HepG2 (cell line): ENCODE measurements at regions not wholly inside any gene's neighbourhood (a gene's known extent, or its start where the extent isn't known, plus 50 kb on each side); places are given as distances from the start of the nearest gene placed in this dataset.

Source experiments
- ATAC-seq: fragments of 200-7000 bp; cut with Tn5 transposase; 3 replicates; pipeline ENCODE4 v1.9.1; 2020; ENCODE audit warnings: mild to moderate bottlenecking, moderate library complexity
- BruUV-seq: library from RNA; stranded (reverse); fragments of 400-500 nt; replicated peaks from 2 replicates; lab custom pipeline; 2021; lab: Mats Ljungman, UMichigan
- CTCF ChIA-PET: fragments of 300-600 bp; formaldehyde crosslinking; extraction: SDS; loops from one replicate; lab custom pipeline; 2021; ENCODE audit warnings: low total read pairs, inconsistent platforms, low intra/inter-chr PET ratio; lab: Yijun Ruan, JAX
- POLR2A ChIA-PET: fragments of 350-600 bp; sonication (Branson Sonifier 250); formaldehyde crosslinking; loops from one replicate; lab custom pipeline; 2020; ENCODE audit warnings: antibody characterized with exemption, inconsistent platforms; lab: Yijun Ruan, JAX
- DNase-seq: peaks from one replicate; pipeline ENCODE4 v3.0.0-alpha.2; 2015; ENCODE audit warnings: low spot score
- FAIRE-seq: peaks from 3 replicates; lab custom pipeline; 2011; peaks lifted over from hg19 to GRCh38; lab: Jason Lieb, UNC
- H2AFZ ChIP-seq: one replicate; pipeline ENCODE4 v1.6.1; 2011; ENCODE audit warnings: low read length, inconsistent platforms
- H3K27ac ChIP-seq: fragments of 300-600 bp; 3 replicates; pipeline ENCODE4 v1.8.0; 2011; ENCODE audit warnings: mixed run types, mild to moderate bottlenecking, mixed read lengths, low read length, inconsistent platforms; ENCODE audit not compliant: insufficient read depth; ENCODE audit errors: extremely low read length
- H3K27me3 ChIP-seq, 2 experiments: fragments of 200-600 bp in 1 of 2; 2 replicates in 1 of 2; 3 replicates in 1 of 2; pipeline versions ENCODE4 v1.6.0 to v1.8.0; 2011; ENCODE audit warnings: low read length in 2 of 2, mild to moderate bottlenecking in 2 of 2, moderate library complexity in 2 of 2, inconsistent platforms in 1 of 2; ENCODE audit not compliant: insufficient read depth in 2 of 2, control insufficient read depth in 1 of 2
- H3K36me3 ChIP-seq, 2 experiments: fragments of 200-600 bp in 1 of 2; replicated peaks in 1 of 2; 2 replicates in 1 of 2; 3 replicates in 1 of 2; pipeline versions ENCODE4 v1.5.1 to v1.8.0; 2011; ENCODE audit warnings: low read length in 2 of 2, inconsistent platforms in 1 of 2; ENCODE audit not compliant: insufficient read depth in 2 of 2, control insufficient read depth in 1 of 2
- H3K4me1 ChIP-seq: 2 replicates; pipeline ENCODE4 v1.5.1; 2012; ENCODE audit warnings: low read length, inconsistent platforms; ENCODE audit not compliant: insufficient read depth
- H3K4me2 ChIP-seq: 2 replicates; pipeline ENCODE4 v1.6.0; 2011; ENCODE audit warnings: low read depth, low read length, inconsistent platforms
- H3K4me3 ChIP-seq, 3 experiments: fragments of 200-600 bp in 1 of 3; sonication (generic), shearing (Covaris generic) in 1 of 3; replicated peaks in 1 of 3; 2 replicates each; pipeline ENCODE4 v1.5.1; 2011 to 2016; ENCODE audit warnings: low read length in 3 of 3, inconsistent platforms in 2 of 3, low read depth in 2 of 3, mild to moderate bottlenecking in 2 of 3, control low read depth in 1 of 3, mixed read lengths in 1 of 3; ENCODE audit not compliant: insufficient read depth in 1 of 3
- H3K79me2 ChIP-seq: one replicate; pipeline ENCODE4 v1.6.1; 2011; ENCODE audit warnings: low read length, inconsistent platforms; ENCODE audit not compliant: insufficient read depth
- H3K9ac ChIP-seq: 2 replicates; pipeline ENCODE4 v1.6.0; 2011; ENCODE audit warnings: mild to moderate bottlenecking, low read depth, low read length, inconsistent platforms; ENCODE audit not compliant: insufficient read depth
- H3K9me3 ChIP-seq: 2 replicates; pipeline ENCODE4 v1.5.1; 2012; ENCODE audit warnings: mild to moderate bottlenecking, low read length
- H4K20me1 ChIP-seq: 2 replicates; pipeline ENCODE4 v1.6.0; 2011; ENCODE audit warnings: inconsistent platforms, mild to moderate bottlenecking, low read length, moderate library complexity; ENCODE audit not compliant: insufficient read depth
- ATAD3A ChIP-seq: sonication (generic); formaldehyde crosslinking; IDR thresholded peaks from 2 replicates; pipeline ENCODE4 v1.4.0; 2020; ENCODE audit warnings: missing genetic modification reagents
- CEBPZ ChIP-seq: IDR thresholded peaks from 2 replicates; pipeline ENCODE4 v1.6.1; 2012; ENCODE audit warnings: low read length, improper control_type of control experiment
- CENPBD1 ChIP-seq: sonication (generic); formaldehyde crosslinking; IDR thresholded peaks from 2 replicates; pipeline ENCODE4 v1.8.0; 2022; ENCODE audit warnings: missing genetic modification reagents, low read depth, mild to moderate bottlenecking, borderline replicate concordance
- ETS1 ChIP-seq: sonication (generic); formaldehyde crosslinking; IDR thresholded peaks from 2 replicates; pipeline ENCODE4 v1.4.0; 2020; ENCODE audit warnings: missing genetic modification reagents
- HNRNPK ChIP-seq: fragments of 200-400 bp; formaldehyde crosslinking; IDR thresholded peaks from 2 replicates; pipeline ENCODE4 v1.6.1; 2018; ENCODE audit warnings: low read length, low read depth, moderate library complexity, mild to moderate bottlenecking; ENCODE audit not compliant: poor library complexity, severe bottlenecking
- HNRNPUL1 ChIP-seq: fragments of 200-400 bp; formaldehyde crosslinking; IDR thresholded peaks from 2 replicates; pipeline ENCODE4 v1.6.1; 2017; ENCODE audit warnings: low read depth, mild to moderate bottlenecking, low read length, moderate library complexity
- KAT2B ChIP-seq: fragments of 150-350 bp; IDR thresholded peaks from 2 replicates; pipeline ENCODE4 v1.6.1; 2014; ENCODE audit warnings: low read depth, low read length, borderline replicate concordance
- SATB2 ChIP-seq: sonication (generic); formaldehyde crosslinking; IDR thresholded peaks from 2 replicates; pipeline ENCODE4 v1.5.0; 2020; ENCODE audit warnings: missing genetic modification reagents
- TCF7L2 ChIP-seq: IDR thresholded peaks from 2 replicates; pipeline ENCODE4 v1.6.1; 2011; ENCODE audit warnings: mild to moderate bottlenecking, low read depth, low read length, moderate library complexity
- ZBTB10 ChIP-seq: sonication (generic); formaldehyde crosslinking; IDR thresholded peaks from 2 replicates; pipeline ENCODE4 v1.4.0; 2020; ENCODE audit warnings: missing genetic modification reagents, borderline replicate concordance
- ZBTB33 ChIP-seq: sonication (generic); formaldehyde crosslinking; IDR thresholded peaks from 2 replicates; pipeline ENCODE4 v1.4.0; 2020; ENCODE audit warnings: missing genetic modification reagents
- ZNF343 ChIP-seq: sonication (generic); formaldehyde crosslinking; IDR thresholded peaks from 2 replicates; pipeline ENCODE4 v1.4.0; 2020; ENCODE audit warnings: mild to moderate bottlenecking, missing genetic modification reagents
- ZUFSP ChIP-seq: sonication (generic); formaldehyde crosslinking; IDR thresholded peaks from 2 replicates; pipeline ENCODE4 v1.9.0; 2021; ENCODE audit warnings: missing genetic modification reagents, mild to moderate bottlenecking, borderline replicate concordance
- WGBS: methylation state at CpG from one replicate; pipeline ENCODE4 v1.1.6; 2017; ENCODE audit warnings: low lambda C conversion rate; 5-methylcytosine and 5-hydroxymethylcytosine counted together
- in situ Hi-C: cut with HindIII; loops from 2 replicates; pipeline ENCODE4 v1.10.0; 2017; ENCODE audit warnings: low pct_unique_long_range_greater_than_20kb; ENCODE audit not compliant: extremely low pct_ligation_motif_present
- intact Hi-C: fragments of 100-400 bp; cut with micrococcal nuclease; formaldehyde crosslinking; loops from one replicate; pipeline ENCODE4 v1.10.0; 2022; ENCODE audit not compliant: unreplicated experiment

GRCh38 chr9:20243841-20244240 lies 378.5 kb downstream of the MLLT3 start:
- intact Hi-C loops (no loop called here), in situ Hi-C loops (no loop called here)
- DNase-seq (no peak), ATAC-seq (no peak), FAIRE-seq (no peak)
- CTCF ChIA-PET, result no interaction called here
- POLR2A ChIA-PET, result no interaction called here
- no peaks in the 10 kb centered on the region for H3K36me3 ChIP-seq
- no peaks in the 10 kb centered on the region for H4K20me1 ChIP-seq
- H3K27ac ChIP-seq, result no peak overlapping the region
- no peak overlapping the region for H3K4me2 ChIP-seq
- H3K9ac ChIP-seq, result no peak overlapping the region
- BruUV-seq, result no TSS peak
- no peaks in the 10 kb centered on the region for H3K4me1 ChIP-seq
- peaks cover 0 to 3% of the 10 kb centered on the region in 2 experiments; a peak in 1 of 5 replicates for H3K27me3 ChIP-seq
- no peak overlapping the region for H3K4me3 ChIP-seq
- no peaks in the 10 kb centered on the region for H3K9me3 ChIP-seq
- 24% methylated on average over 6 of the region's 6 CpGs for WGBS
- H3K79me2 ChIP-seq, result no peaks in the 10 kb centered on the region
- no peak overlapping the region for H2AFZ ChIP-seq
- TF ChIP-seq HNRNPUL1 (no peak), ZUFSP (no peak), CEBPZ (no peak), ATAD3A (CRISPR knock-in tag) (no peak), KAT2B (no peak), ZBTB33 (CRISPR knock-in tag) (no peak), TCF7L2 (no peak), ZNF343 (CRISPR knock-in tag) (no peak), SATB2 (CRISPR knock-in tag) (no peak), CENPBD1 (CRISPR knock-in tag) (no peak), HNRNPK (no peak), ZBTB10 (CRISPR knock-in tag) (no peak), ETS1 (CRISPR knock-in tag) (no peak)
